SK-N-MC (cell line): ENCODE measurements at regions not wholly inside any gene's neighbourhood (a gene's known extent, or its start where the extent isn't known, plus 50 kb on each side); places are given as distances from the start of the nearest gene placed in this dataset.

Experiments
- EZH2 ChIP-seq: fragments of 200-600 bp; sonication (generic); IDR thresholded peaks from one replicate; pipeline ENCODE4 v1.6.1; 2017; ENCODE audit warnings: antibody characterized with exemption
- FOXP2 ChIP-seq: optimal IDR thresholded peaks from 2 replicates; pipeline ENCODE3; 2011; ENCODE audit warnings: mild to moderate bottlenecking, moderate library complexity; ENCODE audit not compliant: insufficient read depth; ENCODE audit errors: extremely low read length, control extremely low read depth
- POLR2AphosphoS5 ChIP-seq: IDR thresholded peaks from 2 replicates; pipeline ENCODE4 v1.6.1; 2012; ENCODE audit warnings: mild to moderate bottlenecking, low read depth, low read length, borderline replicate concordance

DNA sequence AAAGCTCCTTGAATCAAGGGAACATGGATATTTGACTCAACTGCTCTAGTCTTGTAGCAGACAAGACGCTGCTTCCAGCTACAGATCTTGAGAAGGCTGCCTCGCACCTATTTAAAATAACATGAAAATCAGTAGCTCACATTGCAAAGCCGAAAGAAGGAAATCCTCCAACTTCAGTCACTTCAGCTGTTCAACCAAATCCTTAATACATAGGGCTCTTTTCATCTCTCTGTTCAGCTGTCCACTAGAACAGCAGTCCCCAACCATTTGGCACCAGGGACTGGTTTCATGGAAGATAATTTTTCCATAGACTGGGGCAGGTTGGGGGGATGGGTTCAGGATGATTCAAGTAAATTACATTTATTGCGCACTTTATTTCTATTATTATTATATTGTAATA lies 1116.0 kb upstream of the TMEM132C start:
- TF ChIP-seq POLR2AphosphoS5: no peak
- TF ChIP-seq EZH2: no peak
- no peak for TF ChIP-seq FOXP2
